KMS-11 (cell line): ENCODE measurements at regions not wholly inside any gene's neighbourhood (a gene's known extent, or its start where the extent isn't known, plus 50 kb on each side); places are given as distances from the start of the nearest gene placed in this dataset.
"Not testable (repeated sequence)": the region's sequence is repeated elsewhere in the genome, so short reads cannot be mapped to it uniquely, and the experiment has no call there.

Experiments used
- H2AFZ ChIP-seq: fragments of 200-600 bp; sonication (generic); 2 replicates; pipeline ENCODE4 v1.6.1; 2016; ENCODE audit warnings: antibody characterized with exemption, mixed run types, low read depth
- H3K27ac ChIP-seq: fragments of 200-600 bp; sonication (generic); 2 replicates; pipeline ENCODE4 v1.6.1; 2016; ENCODE audit warnings: mild to moderate bottlenecking, mixed run types
- H3K27me3 ChIP-seq: fragments of 200-600 bp; sonication (generic); 2 replicates; pipeline ENCODE4 v1.6.1; 2017; ENCODE audit warnings: mild to moderate bottlenecking, low read depth, mixed run types, moderate library complexity; ENCODE audit not compliant: insufficient read depth
- H3K36me3 ChIP-seq: fragments of 200-600 bp; sonication (generic); 2 replicates; pipeline ENCODE4 v1.6.1; 2017; ENCODE audit warnings: mild to moderate bottlenecking, mixed run types; ENCODE audit not compliant: insufficient read depth
- H3K4me1 ChIP-seq: fragments of 200-600 bp; sonication (generic); 2 replicates; pipeline ENCODE4 v1.6.1; 2016; ENCODE audit warnings: mild to moderate bottlenecking, low read depth, mixed run types; ENCODE audit not compliant: poor library complexity, severe bottlenecking
- H3K4me2 ChIP-seq: fragments of 200-600 bp; sonication (generic); 2 replicates; pipeline ENCODE4 v1.7.0; 2016; ENCODE audit warnings: mild to moderate bottlenecking, mixed run types
- H3K4me3 ChIP-seq: fragments of 200-600 bp; sonication (generic); IDR thresholded peaks from 2 replicates; pipeline ENCODE4 v1.6.1; 2017; ENCODE audit warnings: low read depth, low read length, mixed read lengths; ENCODE audit not compliant: insufficient read depth
- H3K79me2 ChIP-seq: fragments of 200-600 bp; sonication (generic); 2 replicates; pipeline ENCODE4 v1.6.1; 2016; ENCODE audit warnings: low read depth, mixed run types; ENCODE audit not compliant: insufficient read depth
- H3K9ac ChIP-seq: fragments of 200-600 bp; sonication (generic); 2 replicates; pipeline ENCODE4 v1.6.1; 2016; ENCODE audit warnings: mild to moderate bottlenecking, mixed run types
- H4K20me1 ChIP-seq: fragments of 200-600 bp; sonication (generic); 2 replicates; pipeline ENCODE4 v1.6.1; 2016; ENCODE audit warnings: mild to moderate bottlenecking, mixed run types; ENCODE audit not compliant: insufficient read depth
- CTCF ChIP-seq: fragments of 200-600 bp; sonication (generic); conservative IDR thresholded peaks from 2 replicates; pipeline ENCODE4 v1.6.1; 2017; ENCODE audit warnings: low read depth, mild to moderate bottlenecking, antibody characterized with exemption, low read length, moderate library complexity, mixed read lengths

- no peak overlapping the region for H3K27ac ChIP-seq
These were observed 188.8 kb downstream of the CRLF2 start for GRCh38 chrX:1023676-1024075.

GRCh38 chrX:1021314-1021993, 191.0 kb downstream of the CRLF2 start:
- not testable (repeated sequence) for H3K27me3 ChIP-seq, H3K4me2 ChIP-seq, H3K36me3 ChIP-seq, H3K9ac ChIP-seq, H3K4me1 ChIP-seq, H4K20me1 ChIP-seq, H3K79me2 ChIP-seq, H3K4me3 ChIP-seq, H3K27ac ChIP-seq, H2AFZ ChIP-seq

More at GRCh38 chrX:1023676-1024075, 188.8 kb downstream of the CRLF2 start:
- Histone ChIP-seq H3K4me2 (no peak overlapping the region), H3K36me3 (no peaks in the 10 kb centered on the region), H3K79me2 (no peaks in the 10 kb centered on the region), H3K4me1 (peaks cover 9% of the 10 kb centered on the region), H2AFZ (no peak overlapping the region), H3K4me3 (no peak overlapping the region), H3K27me3 (no peaks in the 10 kb centered on the region), H4K20me1 (no peaks in the 10 kb centered on the region), H3K9ac (no peak overlapping the region)
- TF ChIP-seq CTCF: no peak

GRCh38 chrX:1020634-1021166, 191.7 kb downstream of the CRLF2 start:
- TF ChIP-seq CTCF: no peak
- no peaks in the 10 kb centered on the region for H3K4me1 ChIP-seq
- H3K27ac ChIP-seq: no peak overlapping the region
- H3K36me3 ChIP-seq: no peaks in the 10 kb centered on the region
- no peaks in the 10 kb centered on the region for H3K27me3 ChIP-seq
- no peaks in the 10 kb centered on the region for H3K79me2 ChIP-seq
- no peak overlapping the region for H3K4me2 ChIP-seq
- no peak overlapping the region for H3K9ac ChIP-seq
- no peak overlapping the region for H3K4me3 ChIP-seq
- H2AFZ ChIP-seq: no peak overlapping the region
- no peaks in the 10 kb centered on the region for H4K20me1 ChIP-seq

- H3K27ac ChIP-seq, H3K79me2 ChIP-seq, H4K20me1 ChIP-seq, H3K4me1 ChIP-seq, H3K36me3 ChIP-seq, H3K4me3 ChIP-seq, H2AFZ ChIP-seq, H3K4me2 ChIP-seq, H3K9ac ChIP-seq, H3K27me3 ChIP-seq: not testable (repeated sequence)
These were observed 195.5 kb downstream of the CRLF2 start for GRCh38 chrX:1016926-1017325.

- not testable (repeated sequence) for H3K4me1 ChIP-seq, H3K9ac ChIP-seq, H3K4me3 ChIP-seq, H3K27ac ChIP-seq, H2AFZ ChIP-seq, H3K79me2 ChIP-seq, H3K36me3 ChIP-seq, H4K20me1 ChIP-seq, H3K27me3 ChIP-seq, H3K4me2 ChIP-seq
These were observed 196.2 kb downstream of the CRLF2 start for GRCh38 chrX:1016281-1016680.

GRCh38 chrX:1012678-1013300, 199.7 kb downstream of the CRLF2 start:
- H3K27ac ChIP-seq: no peak overlapping the region
- no peaks in the 10 kb centered on the region for H3K27me3 ChIP-seq
- H4K20me1 ChIP-seq: no peaks in the 10 kb centered on the region
- peaks cover 6% of the 10 kb centered on the region for H3K4me1 ChIP-seq
- no peak overlapping the region for H3K9ac ChIP-seq
- no peaks in the 10 kb centered on the region for H3K79me2 ChIP-seq
- no peak overlapping the region for H3K4me2 ChIP-seq
- H3K36me3 ChIP-seq: no peaks in the 10 kb centered on the region
- TF ChIP-seq CTCF: no peak
- no peak overlapping the region for H3K4me3 ChIP-seq
- H2AFZ ChIP-seq: no peak overlapping the region
